ENCODE measurements at regions not wholly inside any gene's neighbourhood (a gene's known extent, or its start where the extent isn't known, plus 50 kb on each side); places are given as distances from the start of the nearest gene placed in this dataset.
A peak's percentile ranks its signal among the peaks of the same experiment; 100 is the strongest.
"Not testable (repeated sequence)": the region's sequence is repeated elsewhere in the genome, so short reads cannot be mapped to it uniquely, and the experiment has no call there.

DNA sequence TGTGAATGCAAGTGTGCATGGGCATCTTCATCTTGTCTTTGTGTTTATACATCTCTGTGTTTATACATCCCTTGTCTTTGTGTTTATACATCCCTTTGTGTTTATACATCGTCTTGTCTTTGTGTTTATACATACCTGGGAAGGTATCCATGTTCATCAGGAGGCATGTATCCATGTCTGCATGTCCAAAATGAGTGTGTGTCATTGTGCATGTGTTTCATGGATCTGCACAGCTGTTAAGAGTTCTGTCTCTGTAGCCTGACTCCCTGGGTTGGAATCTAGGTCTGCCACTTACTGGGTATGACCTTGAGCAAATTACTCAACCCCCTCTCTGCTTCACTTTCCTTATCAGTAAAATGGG lies 50.1 kb upstream of the SIRPA start:
- no peak for DNase-seq

DNA sequence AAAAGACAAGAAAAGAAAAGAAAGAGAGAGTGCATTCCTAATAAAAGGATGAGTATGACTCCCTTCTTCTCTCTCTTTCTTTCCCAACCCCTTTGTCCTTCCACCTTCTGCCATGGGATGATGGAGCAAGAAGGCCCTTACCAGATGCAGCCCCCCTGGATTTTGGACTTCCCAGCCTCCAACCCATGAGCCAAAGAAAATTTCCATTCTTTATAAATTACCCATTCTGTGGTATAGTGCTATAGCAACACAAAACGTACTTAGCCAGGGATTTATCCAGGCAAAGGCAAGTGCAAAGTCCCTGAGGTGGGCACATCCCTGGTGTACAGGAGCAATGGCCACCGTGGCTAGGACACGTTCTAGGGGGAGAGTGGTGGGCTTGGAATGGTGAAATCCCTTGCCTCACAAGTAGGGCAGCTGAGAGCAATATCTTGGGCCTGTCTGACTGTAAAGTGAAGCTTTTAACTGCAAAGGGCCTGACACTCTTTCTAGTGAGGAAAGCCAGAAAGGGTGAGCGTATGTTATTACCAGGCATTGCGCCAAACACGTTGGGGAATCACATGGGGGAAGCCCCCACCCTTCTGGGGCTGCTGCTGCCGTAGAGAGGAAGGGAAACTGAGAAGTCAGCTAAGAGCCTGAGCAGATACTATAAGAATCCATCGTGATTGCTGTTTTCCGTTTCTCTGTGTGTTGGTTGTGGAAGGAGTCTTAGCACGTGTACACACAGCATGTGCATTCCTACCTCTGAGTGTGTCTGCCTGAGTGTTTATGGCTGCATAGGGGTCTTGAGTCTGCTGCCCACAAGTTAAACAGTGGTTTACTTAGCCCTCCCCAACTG lies 50.7 kb upstream of the SIRPA start:
- peak; percentile 70 for DNase-seq

DNA sequence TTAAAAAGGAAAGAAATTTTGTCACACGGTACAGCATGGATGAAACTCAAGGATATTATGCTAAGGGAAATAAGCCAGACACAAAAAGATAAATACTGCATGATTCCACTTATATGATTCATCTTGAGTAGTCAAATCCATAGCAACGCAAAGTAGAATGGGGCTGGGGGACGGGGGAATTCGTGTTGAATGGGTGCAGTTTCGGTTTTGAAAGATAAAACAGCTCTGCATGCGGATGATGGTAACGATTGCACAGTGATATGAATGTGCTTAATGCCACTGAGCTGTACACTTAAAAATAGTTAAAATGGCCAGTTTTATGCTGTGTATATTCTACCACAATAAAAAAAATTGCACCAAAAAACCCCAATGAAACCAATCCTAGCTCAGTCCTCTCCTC lies 52.9 kb upstream of the SIRPA start:
- DNase-seq, result peak; percentile 25

DNA sequence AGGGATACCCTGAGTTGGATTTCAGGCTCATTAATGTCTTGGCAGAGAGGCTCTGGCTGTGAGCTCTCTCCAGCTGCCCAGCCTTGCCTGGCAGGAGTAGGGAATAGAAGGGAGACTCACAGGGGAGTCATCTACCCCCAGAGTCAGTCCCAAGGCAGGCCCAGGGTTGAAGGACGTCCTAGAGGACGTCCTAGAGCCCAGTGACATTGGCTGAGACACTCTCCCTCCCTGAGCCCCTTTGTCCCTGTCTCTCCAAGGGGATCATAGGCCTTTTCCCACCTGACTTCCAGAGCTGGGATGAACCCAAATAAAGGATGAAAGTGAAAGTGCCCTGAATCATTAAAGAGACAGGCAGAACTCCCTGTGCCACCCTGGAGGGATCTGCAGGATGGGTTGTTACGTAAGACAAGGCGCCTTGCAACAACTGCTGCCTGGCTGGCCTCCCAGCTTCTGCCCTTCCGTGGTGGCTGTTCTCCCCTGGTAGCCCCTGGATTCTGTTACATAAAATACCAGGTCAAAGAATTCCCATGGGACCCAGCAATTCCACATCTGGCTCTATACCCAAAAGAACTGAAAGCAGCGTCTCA lies 53.6 kb upstream of the SIRPA start:
- no peak for DNase-seq

DNA sequence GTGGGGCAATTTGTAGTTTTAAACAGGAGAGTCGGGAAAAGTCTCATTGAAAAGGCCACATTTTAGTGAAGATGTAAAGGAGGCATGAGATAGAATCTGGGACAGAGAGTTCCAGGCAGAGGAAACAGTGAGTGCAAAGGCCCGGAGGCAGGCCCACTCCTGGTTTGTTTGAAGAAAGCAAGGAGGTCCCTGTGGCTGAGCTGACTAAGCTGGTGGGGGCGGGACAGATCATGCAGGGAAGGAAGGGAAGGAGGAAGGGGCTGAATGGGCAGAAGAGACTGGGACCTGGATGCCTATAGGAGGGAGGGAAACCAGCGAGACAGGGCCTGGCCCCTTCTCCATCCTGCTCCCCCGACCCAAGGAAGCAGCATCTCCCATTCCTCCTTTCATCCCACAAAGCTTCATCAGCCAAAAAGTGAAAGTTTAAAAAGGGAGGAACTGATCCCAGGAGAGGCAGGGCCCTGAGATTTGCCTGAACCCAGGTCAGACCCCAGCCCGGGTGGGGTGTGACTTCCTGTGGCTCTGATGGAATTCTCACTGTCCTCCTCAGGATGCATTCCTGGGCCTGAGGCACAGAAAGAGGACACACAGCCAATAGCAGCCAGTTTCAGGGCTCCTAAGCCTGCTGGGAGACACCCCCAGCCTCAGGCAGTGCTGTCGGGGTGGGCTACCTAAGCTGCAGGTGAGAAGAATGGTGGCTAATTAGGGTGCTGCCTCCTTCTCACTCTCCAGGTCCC lies 54.2 kb upstream of the SIRPA start:
- no peak for DNase-seq

DNA sequence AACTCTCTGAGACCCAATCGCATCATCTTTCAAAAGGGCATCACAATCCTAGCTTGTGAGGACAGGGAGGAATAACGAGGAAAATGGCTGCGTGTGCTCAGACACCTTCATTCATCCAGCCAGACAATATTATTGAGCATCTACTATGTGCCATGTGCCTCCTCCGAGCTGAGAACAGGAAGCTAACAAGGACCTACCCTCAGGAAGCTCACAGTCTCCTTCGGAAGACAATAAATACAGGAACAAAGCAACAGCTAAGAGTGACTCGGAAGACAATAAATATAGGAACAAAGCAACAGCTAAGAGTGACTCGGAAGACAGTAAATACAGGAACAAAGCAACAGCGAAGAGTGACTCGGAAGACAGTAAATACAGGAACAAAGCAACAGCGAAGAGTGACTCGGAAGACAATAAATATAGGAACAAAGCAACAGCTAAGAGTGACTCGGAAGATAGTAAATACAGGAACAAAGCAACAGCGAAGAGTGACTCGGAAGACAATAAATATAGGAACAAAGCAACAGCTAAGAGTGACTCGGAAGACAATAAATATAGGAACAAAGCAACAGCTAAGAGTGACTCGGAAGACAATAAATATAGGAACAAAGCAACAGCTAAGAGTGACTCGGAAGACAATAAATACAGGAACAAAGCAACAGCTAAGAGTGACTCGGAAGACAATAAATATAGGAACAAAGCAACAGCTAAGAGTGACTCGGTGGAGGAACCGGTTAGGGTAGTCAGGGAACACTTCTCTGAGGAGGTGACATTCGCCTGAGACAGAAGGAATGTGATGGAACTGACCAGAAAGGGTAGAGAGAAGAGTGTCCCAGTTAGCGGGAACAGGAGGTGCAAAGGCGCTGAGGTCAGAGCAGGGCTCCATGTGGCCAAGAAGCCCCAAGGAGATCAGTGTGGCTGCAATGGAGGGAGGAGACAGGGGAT lies 55.6 kb upstream of the SIRPA start:
- not testable (repeated sequence) for DNase-seq

DNA sequence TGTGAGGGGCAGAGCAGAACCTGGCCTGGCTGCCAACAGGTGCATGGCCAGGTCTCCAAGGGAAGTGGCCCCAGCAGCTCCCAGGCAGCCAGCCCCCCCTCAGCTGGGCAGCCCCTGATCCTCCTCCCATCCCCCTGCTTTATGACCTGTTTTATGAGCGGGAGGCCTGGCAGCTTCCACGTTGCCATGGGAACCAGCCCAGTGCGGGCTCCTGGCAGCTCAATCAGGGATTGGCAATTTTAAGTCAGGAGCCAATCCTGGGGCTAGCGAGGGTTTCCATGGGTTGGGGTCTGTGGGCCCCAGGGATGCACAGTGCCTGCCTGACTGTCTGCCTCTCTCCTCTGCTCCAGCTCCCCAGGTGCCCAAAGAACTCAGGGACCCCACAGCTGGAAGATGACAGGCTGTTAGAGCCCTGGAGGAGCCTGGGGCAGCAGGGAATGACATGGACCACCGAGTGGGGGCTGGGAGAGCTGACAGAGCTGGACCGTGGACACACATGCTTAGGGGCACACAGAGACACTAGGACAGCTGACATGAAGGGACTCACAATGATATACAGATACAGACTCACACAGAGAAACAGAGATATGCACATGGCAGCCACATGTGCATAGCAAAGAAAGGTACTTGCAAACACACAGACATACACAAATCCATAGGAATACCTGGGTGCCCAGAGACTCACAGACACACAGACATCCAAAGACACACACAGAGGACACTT lies 56.5 kb upstream of the SIRPA start:
- no peak for DNase-seq

DNA sequence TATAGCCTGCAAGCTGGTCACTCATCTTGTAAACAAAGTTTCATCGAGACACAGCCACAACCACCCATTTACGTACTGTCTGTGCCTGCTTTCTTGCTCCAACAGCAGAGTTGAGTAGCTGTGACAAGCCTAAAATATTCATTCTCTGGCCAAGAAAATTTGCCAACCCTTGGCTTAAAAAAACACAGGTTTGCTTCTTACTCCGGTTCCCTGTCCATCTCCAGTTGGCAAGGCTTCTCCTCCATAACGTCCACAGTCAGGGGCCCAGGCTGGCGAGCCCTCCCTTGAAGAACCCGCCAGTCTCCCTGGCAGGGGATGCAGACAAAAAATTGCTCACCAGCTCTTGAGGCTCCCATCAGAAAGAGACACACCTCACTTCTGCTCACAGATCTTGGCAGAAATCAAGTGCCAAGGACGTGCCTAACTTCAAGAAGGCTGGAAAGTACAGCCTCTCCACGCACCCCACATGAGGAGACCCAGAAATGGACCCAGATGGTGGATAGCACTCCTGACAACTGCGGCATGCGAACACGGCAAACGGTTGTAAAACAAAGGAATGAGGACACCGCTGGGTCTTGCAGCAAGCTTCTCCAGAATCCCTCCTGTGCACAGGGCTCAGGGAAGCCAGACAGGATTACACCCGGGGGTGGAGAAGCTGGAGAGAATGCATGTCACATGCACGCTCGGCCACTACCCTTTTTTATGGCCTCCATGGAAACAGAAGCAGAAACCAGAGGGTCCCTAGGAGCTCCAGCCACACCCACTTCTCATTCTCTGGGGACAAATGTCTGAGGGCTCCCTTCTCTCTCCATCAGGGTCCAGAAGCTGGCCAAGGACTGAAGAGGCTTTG lies 59.8 kb upstream of the SIRPA start:
- DNase-seq, result no peak

DNA sequence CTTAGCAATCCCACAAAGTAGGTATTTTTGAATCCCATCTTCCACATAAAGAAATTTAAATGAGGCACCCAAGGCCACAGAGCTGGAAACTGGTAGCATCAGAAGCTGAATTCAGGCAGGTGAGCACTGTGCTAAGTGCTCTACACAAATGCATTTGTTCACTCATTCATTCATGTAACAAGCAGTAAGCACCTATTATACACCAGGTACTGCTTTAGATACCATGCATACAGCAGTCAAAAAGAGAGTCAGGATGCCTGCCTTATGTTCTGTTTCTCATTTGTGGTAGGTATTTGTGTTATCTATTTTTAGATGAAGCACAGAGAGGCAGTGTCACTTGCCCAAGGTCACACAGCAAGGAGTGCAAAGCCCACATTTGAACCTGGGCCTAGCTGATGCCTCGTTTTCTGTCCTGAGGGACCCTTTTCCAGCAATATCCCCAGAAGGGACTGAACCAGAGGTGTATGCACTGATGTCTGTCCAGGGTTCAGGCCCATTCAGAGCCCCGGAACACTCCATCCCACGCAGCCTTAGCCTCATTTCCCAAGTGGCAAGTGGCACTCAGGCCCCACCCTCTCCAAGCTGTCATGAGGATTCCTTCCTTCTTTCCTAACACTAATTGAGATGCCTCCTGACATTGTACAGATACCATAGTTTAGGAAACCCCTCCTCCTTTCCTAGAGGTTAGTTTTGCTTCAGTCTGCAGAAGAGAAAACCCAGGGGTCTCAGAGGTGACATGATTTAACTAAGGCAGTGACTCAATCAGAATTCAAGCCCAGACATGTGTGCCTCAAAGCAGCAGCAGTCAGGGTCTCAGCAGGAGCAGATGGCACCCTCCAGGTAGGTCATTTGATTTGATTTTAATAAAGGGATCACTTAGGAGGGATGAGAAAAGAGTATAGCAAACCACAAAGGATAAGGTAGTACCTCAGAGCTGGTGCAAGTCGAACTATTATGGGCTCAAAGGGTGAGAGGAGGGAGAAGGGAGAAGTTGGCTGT lies 61.2 kb upstream of the SIRPA start:
- no peak for DNase-seq

DNA sequence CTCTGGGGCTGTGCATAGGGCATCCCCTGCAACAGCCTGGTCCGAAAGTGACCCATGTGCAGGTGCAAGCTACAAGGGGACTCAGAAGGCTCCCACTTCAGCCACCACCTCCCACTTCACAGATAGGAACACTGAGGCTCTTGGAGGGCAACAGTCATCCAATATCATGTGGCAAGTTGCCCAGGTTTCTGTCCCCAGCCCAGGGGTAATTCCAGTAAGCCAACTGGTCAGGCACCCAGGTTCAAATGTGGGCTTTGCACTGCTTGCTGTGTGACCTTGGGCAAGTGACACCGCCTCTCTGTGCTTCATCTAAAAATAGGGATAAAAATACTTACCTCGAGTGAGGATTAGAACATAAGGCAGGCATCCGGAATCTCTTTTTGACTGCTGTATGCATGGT lies 62.0 kb upstream of the SIRPA start:
- no peak for DNase-seq

DNA sequence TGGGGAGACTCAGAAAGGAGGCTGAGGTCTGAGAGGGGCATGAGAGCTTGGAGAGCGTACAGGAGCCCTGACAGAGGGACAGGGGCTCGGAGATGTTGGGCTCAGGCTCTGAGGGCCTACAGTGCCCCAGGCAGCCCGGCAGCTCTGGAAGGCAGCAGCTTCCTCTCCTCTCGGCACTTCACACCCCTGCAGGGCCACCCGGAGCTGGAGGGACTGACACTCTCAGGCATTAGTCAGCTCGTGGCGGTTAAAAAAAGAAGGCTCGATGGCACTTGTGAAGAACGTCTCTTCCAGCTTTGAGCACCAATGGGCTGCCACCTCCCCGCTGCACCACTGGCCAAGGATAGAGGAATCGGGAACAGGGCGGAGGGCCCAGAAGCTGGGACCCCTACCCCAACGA lies 62.6 kb upstream of the SIRPA start:
- no peak for DNase-seq

DNA sequence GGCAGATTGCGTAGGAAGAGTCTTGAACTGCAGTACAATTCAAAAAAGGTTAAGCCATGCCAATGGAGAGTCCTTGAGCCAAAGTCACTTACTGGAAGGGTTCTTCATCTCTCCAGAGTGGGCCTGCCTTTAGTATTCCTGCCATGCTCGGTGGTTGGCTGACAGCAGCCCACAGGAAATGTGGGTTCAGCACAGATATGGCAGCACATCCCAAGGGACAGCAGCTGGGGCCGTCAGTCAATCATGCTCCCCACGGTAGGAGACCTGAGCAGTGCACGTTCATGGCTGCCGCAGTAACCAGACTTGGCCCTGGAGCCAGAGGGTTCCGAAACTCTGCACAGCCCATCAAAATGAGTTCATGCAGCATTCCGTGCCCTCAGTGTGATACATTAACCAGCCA lies 63.6 kb upstream of the SIRPA start:
- DNase-seq, result no peak

DNA sequence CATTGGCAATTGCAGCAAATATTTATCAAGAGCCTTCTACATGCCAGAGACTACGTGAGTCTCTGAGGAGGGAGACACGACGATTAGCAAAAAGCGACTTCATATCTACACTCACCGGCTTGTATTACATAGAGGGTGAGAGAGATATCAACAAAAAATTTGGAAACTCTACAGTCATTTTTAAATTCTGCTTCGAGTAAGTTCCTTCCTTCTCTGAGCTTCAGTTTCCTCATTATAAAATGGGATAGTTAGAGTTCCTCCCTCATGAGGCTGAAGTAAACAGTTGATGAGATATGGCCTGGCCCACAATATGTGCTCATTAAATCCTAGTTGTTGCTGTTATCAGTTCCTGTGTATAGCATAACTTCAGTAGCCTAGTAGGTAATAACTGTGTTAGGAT lies 64.1 kb upstream of the SIRPA start:
- DNase-seq, result no peak

DNA sequence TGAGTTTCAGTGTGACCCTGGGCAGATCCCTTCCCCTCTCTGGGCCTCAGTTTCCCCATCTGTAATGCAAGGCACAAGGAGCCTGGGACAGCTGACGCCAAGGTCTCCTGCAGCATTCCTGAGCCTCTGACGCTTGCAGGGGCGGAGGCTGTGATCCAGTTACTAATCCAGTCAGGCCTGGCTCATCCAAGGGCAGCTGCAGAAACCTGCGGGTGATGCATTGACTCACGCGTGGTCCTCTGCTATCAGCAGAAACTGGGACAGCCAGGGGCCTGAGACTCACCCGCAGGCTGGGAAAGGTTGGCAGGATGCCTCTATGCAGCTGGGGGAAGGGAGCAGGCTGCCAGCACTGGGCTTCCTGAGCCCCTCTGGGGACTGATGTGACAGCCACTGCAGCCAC lies 65.0 kb upstream of the SIRPA start:
- no peak for DNase-seq

DNA sequence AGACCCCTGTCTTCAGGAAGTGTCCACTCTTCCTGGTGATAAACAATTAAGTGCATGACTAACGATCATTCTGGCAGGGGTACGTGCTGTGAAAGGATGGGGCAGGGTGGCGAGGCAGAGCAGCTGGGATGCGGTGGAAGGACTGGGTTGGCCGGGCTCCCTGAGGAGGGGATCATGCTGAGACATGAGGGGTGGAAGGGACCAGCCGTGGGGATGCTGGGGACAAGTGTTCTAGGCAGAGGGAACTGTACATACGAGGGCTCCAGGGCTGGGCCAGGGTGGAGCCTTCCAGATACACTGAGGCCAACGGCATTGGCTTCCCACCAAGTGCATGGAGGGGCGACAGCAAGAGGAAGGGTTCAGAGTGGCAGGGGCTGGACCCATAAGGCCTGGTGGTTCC lies 65.7 kb upstream of the SIRPA start:
- DNase-seq, result no peak

DNA sequence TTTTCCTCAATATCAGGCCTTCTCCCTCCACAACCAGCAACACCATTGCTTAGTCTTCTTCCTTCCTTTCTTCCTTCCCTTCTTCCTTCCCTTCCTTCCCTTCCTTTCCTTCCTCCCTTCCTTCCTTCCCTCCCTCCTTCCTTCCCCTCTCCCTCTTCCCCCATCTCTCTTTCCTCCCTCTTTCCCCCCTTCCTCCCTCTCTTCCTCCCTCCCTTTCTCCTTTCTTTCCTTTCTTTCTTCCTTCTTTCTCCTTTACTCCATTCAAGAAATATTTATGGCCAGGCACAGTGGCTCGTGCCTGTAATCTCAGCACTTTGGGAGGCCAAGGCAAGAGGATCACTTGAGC lies 66.4 kb upstream of the SIRPA start:
- no peak for DNase-seq

DNA sequence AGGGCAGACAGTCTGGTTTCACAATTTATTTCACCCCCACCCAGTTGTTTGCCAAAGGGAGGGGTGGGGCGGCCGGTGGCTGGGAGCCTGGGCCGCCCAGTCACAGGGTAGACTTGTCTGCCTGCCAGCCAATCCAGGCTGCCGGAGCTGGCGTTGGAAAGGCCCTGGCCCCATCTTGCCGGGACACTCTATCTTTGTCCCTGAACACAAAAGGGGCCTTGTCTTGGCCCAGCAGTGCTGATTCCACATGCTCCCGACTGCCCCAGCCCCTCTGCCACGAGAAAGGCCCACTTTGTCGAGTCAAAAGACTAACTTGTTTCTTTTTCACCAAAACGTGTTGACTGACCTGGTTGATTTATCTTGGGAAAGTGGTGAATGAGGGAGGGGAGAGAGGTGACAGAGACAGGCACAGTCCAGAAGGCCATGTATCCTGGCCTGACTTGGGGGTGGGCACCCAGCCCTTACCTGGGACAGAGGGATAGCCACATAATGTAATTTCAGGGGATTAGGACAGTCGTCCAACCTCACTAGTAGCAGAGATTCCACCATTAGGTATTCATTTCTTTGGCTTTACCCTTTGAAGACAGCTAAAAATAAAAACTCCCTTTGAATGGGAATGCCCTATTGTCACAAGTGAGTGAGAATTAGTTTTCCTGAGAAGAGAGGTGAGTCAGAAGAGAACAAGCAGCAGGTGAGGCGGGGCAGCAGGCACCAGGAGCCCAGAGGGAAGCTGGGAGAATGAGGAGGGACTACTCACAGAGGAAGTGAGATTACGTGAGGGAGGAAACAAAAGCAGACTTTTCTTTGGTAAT lies 67.0 kb upstream of the SIRPA start:
- DNase-seq, result peak; percentile 13

DNA sequence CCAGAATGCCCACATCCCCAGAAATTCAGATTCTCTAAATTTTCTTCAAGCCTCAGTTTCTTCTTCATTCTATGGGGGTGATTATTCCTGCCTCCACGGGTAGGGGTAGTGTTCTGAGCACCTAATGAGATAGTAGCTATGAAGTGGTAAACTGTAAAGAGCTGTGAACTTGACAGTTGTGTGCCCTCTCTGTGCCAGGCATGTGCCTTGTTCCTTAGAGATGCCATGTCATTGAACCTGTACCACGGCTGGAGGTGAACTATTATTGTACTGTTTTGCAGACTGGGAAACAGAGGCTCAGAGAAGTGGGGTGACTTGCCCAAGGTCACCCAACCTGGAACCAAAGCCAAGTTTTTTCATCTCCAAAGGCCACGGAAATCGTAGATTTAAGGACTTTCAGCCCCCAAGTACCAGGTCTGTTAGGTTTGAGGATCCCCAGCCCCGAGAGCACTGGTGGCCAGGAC lies 67.7 kb upstream of the SIRPA start:
- DNase-seq, result no peak

DNA sequence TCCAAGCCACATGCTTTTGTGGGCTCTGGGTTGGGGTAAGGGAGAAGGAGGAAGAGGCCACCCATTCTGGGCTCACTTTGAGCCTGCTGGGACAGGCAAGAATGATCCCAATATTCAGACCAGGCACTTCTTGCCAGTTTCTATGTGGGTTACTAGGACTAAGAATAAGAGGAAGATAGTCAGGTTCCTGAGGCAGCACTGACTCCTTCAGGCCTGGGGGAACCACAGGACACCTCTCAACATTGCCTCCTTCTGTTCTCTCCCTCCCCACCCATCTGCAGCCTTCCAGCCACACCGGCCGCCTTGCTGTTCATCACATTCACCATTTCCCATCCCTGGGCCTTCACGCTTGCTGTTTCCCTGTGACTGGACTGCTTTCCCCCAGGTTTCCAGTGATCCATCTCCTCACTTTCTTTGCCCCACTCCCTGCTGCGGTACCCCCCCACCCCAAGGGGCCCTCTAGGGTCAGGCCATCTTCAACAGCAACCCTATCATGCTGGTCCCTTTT lies 69.2 kb upstream of the SIRPA start:
- no peak for DNase-seq
